GM21447 (cell line): ENCODE measurements at regions not wholly inside any gene's neighbourhood (a gene's known extent, or its start where the extent isn't known, plus 50 kb on each side); places are given as distances from the start of the nearest gene placed in this dataset.
A peak's percentile ranks its signal among the peaks of the same experiment; 100 is the strongest.

Experiments used
- ATAC-seq: cut with Tn5 transposase; IDR thresholded peaks from one replicate; pipeline ENCODE4 v1.9.1; 2021; ENCODE audit not compliant: unreplicated experiment

GRCh38 chr10:8374334-8374733 is 319.8 kb downstream of the GATA3 start:
- ATAC-seq = no peak

- no peak for ATAC-seq
Measured at GRCh38 chr10:8375137-8375536, 320.6 kb downstream of the GATA3 start.

GRCh38 chr10:8378198-8378983 is 323.9 kb downstream of the GATA3 start:
- no peak for ATAC-seq

GRCh38 chr10:8379906-8380832 is 325.7 kb downstream of the GATA3 start:
- ATAC-seq = no peak

DNA sequence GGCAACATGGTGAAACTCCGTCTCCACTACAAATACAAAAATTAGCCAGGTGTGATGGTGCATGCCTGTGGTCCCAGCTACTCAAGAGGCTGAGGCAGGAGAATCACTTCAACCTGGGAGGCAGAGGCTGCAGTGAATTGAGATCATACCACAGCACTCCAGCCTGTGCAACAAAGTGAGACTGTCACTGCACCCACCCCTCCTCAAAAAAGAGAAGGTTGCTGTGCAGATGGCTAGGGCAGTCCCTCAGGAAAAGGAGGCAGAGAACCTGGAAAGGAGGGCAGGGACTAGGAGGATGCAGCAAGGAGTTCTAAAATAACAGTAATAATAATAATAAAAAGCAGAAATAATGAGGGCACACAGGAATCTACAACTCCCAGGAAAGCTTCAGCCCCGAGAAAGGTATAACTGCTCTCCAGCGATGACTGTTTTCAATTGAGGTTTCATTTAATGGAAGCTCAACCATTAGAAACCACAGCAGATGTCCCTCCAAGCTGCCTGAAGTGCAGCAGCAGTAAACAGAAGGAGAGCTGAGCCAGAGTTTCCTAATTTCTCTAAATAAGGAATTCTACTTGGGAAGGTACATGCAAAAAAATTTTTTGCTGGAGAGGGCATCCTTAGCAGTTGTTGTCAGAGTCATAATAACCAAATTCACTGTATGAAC is 326.5 kb downstream of the GATA3 start:
- no peak for ATAC-seq

- ATAC-seq = no peak
Measured at GRCh38 chr10:8386781-8387180, 332.3 kb downstream of the GATA3 start.

DNA sequence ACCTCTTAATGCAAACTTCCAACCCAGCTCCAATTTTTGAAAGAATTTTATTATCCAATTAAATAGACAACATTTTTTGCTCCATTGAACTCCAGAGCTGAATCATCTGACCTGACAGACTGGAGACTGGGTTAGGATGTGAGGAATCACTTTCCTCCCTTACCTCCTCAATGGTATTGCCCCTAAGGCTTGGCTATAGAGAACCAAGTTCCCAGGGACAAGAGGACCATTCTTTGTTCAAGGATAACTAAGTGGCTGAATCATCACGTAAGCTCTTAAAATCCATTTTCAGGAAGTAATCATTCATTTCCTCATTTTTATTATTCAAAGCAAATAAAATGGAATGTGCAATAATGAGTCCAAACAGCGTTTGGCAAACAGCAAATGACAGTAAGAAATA is 335.1 kb downstream of the GATA3 start:
- ATAC-seq = no peak

GRCh38 chr10:8392216-8392615 is 337.7 kb downstream of the GATA3 start:
- no peak for ATAC-seq

DNA sequence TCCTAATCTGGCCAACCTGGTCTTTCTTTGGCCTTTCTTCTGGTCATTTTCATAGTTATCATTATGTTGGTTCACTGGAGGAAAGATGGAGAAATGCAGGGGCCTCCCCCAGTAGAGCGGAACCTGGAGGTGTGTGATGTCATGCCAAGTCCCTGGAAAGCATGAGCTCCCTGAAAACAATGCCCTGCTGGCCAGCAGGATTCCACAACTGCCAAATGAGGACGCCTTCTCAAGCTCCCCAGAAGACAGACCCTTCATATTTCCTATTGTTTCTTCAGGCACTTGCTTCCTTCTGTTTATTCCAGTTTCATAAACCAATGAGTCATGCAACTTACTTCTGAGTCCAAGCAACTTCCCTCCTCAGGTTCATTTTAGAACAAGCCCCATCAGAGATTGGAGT is 339.0 kb downstream of the GATA3 start:
- no peak for ATAC-seq

DNA sequence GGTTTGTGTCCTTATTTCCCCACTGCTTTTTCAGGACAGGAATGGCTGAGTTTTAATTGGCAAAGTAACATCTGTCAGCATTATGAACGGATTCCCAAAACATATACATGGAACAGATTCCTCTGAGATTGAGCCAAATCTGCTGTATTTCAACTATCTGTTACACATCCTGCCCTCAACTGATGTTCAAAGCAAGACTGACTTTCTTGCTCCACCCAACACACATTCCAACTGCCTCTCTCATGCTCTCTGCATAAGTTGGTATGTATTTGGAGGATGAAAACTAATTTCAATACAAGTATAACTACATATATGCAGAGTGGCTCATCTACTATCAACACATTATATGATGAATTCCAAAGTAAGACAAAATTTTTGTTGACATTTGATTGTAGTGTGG is 342.2 kb downstream of the GATA3 start:
- ATAC-seq = no peak

- ATAC-seq = no peak
Measured at GRCh38 chr10:8398771-8399170, 344.3 kb downstream of the GATA3 start.

DNA sequence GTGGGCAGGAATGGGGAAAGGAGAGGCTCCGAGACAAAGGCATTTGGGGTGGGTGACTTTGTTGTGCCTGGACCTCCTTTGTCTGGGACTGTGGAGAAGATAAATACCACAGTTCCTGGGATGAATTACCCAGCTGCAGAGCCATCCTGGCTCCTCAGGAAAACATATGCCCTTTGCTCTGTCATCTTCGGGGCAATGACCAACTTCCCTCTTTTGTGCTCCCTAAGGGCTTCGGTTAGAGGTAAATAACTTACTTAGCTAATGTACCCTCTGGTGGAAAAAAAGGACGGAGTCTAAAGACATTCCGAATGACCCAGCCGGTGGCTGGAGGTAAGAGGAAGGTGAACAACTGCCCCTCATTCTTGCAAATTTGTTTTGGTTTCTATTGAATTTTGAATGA is 345.7 kb downstream of the GATA3 start:
- no peak for ATAC-seq

DNA sequence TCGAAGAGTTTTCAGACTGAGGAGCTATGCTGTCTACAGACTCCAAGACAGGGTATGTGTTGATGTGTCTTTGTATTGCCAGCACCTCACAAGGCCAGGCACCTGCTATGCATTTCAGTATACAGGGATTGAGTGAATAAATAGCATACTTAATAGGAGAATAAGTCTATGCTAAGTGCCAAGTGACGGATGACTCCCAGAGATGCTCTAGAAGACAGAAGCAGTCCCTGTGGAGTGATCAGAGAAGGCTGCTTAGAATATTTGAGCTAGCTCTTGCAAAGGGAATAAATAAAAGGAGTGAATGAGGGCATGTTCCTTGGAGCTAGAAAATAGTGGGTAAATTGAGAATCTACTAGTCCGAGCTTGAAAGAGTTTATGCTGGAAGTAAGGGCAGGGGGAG is 346.4 kb downstream of the GATA3 start:
- ATAC-seq = no peak

DNA sequence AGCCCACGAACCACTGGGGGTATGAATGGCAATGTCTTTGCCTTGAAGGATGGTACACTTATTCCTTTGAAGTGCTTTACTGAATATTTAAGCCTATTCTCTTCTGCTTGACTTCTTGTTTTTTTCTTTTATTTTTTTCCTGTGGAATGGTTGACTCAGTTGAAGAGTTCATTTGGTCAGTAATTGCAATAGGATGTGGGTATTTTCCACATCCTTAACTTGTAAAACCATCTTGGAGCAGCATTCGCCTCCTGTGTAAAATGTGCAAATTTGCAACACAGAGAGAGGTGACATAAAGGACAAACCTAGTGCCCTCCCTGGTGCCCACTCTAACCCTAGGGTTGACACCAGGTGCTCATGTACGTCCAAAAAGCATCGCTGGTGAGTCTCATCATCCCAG is 347.0 kb downstream of the GATA3 start:
- ATAC-seq = no peak

DNA sequence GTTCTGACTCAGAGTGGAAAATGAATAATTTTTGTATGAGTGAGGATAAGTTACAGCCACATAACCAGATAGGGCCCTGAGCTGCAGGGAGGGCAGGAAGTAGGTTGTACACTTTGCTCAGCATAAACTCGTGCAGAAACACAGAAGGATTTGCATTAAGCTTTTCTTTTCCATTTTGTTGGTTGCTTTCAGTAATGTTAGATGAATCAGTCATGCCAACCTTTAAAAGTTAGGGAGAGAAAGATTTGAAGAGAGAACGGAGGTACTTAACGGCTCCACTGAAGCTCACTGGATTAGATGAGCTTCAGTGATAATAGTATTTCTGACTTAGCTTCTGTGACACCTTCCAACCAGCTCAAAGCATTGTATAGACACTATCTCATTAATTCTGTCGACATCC is 348.1 kb downstream of the GATA3 start:
- ATAC-seq = no peak

GRCh38 chr10:8403711-8404371 is 349.4 kb downstream of the GATA3 start:
- no peak for ATAC-seq

GRCh38 chr10:8404721-8405120 is 350.2 kb downstream of the GATA3 start:
- ATAC-seq = peak; percentile 88

- no peak for ATAC-seq
Measured at GRCh38 chr10:8405596-8405995, 351.1 kb downstream of the GATA3 start.

DNA sequence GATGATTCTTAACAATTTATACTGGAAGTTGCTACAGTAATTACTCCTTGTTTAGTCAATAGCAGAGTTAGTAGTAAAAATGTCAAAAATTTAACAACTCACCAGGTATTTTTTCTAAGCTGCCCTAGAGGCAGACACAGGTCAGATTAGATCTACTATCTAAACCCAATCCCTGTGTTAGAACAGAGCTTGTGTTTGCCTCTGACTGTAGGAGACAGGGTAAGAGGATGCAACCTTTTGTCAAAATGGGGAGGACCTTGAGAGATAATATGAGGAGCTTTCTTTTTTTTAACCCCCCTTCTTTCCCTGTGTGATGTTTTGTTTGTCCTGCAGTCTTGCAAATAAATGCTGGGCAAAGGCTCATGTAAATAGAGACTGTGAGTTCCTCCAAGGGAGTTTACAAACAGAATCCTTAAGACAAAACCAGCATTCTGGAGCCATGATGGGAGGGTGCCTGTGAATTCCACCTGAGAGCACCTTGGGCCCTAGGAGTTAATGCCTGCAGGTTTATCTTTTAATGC is 353.1 kb downstream of the GATA3 start:
- no peak for ATAC-seq

- ATAC-seq = no peak
Measured at GRCh38 chr10:8410506-8410905, 356.0 kb downstream of the GATA3 start.

GRCh38 chr10:8412541-8412940 is 358.1 kb downstream of the GATA3 start:
- ATAC-seq = no peak
